GM18505 (cell line): ENCODE measurements at regions not wholly inside any gene's neighbourhood (a gene's known extent, or its start where the extent isn't known, plus 50 kb on each side); places are given as distances from the start of the nearest gene placed in this dataset.
"Not testable (repeated sequence)": the region's sequence is repeated elsewhere in the genome, so short reads cannot be mapped to it uniquely, and the experiment has no call there.

ENCODE experiments used
- ATAC-seq: cut with Tn5 transposase; IDR thresholded peaks from one replicate; pipeline ENCODE4 v1.9.1; 2021; ENCODE audit not compliant: unreplicated experiment
- POLR2A ChIP-seq: IDR thresholded peaks from 4 replicates; pipeline ENCODE4 v1.6.1; 2011; ENCODE audit warnings: borderline replicate concordance; ENCODE audit not compliant: insufficient read depth, insufficient read length; ENCODE audit errors: extremely low read depth

DNA sequence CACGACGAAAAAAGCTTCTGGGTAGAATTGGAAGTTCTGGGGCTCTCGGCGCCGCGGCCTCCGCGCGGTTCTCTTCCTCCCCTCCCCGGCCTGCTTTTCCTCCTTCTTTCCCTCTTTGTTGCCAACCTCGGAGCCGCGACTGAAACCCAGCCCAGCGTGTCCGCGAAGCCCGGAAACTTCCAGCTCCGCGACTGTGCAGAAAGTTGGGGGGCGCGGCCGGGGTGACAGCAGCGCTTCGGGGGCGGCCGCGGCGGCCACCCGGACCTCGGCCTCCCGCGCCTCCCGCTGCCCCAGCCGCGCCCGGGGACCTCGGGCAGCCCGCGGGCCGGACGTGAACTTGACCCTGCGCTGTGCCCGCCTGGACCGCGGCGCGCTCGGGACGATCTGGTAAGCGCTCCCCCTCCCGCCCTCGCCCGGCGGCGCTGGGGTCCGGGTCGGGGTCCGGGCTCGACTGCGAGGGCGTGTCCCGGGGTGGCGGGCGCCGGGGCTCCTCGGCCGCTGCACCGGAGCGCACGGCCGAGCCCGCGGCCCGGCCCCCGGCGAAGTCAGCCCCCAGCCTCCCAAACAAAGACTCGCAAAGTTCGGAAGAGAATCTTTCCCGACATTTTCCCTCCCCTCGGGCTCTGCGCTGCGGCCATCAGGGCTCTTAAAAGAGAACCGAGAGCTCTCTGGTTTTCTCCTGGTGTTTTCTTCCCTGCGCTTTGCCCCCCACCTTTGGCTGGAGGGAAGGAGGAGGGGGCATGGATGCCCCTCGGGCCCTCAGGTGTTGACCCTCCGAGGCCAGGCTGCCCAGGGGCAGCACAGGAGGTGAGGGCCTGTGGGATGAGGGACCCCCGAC, 67.9 kb upstream of the WNT7B start:
- no peak for TF ChIP-seq POLR2A
- no peak for ATAC-seq

DNA sequence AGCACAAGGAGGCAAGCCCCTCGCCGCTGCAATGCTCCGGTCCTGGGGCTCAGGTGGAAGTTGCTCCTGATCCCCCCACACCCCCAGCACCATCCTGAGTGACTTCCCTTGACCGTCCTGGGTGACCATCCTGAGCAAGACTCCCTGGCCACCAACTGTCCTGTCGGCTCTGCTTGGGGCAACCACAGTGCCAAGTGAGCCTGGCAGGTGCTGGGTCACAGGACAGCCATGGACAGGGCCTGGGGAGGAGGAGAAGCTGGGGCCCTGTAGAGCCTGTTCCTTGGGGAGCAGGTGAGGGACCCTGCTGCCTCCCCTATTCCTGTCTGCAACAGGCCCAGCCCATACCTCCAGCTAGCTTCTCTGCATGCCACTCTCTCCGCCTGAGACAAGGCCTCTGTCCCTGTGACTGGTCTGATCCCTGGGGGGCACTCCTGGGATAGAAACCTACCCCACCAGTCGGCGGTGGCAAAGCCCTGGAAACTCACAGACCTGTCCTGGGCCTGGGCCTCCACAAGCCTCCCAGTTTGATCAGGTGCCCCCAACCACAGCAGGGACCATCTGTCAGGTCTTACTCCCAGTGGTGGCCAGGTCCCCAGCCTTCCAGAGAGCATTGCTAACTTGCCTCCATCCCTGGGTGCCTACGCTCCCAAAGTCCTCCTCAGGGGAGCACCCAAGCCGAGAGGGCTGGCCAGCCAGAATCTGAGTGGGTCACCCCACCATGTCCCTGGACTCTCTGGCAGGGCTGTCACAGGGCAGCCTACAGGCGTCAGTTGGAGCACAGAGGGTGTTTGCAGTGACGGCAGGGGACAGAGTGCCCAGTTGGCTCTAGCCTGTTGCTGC, 68.7 kb upstream of the WNT7B start:
- TF ChIP-seq POLR2A = no peak
- ATAC-seq = no peak

DNA sequence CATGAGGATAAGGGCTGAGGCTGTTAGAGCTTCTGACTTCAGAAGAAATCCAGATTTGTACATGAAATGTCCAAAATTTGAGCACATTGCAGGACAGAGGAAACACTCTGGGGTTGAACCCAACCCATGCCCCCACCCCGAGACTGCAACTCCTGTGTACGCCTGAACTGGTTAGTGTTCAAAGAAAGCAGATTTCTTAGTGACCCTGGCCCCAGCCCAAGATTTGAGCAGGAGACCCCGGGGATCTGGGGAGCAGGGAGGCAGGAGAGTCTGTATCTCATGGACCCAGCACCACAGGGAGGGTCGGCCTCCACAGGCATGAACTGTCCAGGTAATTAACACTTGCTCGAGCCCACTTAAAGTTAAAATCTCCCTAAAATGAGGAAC, 69.3 kb upstream of the WNT7B start:
- no peak for TF ChIP-seq POLR2A
- ATAC-seq = no peak

DNA sequence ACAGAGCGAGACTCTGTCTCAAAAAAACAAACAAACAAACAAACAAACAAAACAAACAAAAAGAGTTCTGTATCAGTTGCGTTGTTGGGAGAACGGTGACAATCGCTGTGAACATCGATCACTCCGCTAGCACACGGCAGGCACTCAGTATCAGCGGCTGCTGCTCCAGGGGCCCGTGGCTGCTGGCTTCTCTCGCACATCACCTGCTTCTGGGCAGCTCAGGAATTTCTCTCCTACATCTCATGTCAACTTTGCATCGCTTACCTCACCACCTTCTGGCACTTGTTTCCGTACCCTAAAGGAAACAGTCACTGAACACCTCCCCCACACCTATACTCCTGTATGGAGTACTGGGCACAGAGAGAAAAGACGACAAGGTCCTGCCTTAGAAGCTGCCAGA, 70.3 kb upstream of the WNT7B start:
- no peak for ATAC-seq

DNA sequence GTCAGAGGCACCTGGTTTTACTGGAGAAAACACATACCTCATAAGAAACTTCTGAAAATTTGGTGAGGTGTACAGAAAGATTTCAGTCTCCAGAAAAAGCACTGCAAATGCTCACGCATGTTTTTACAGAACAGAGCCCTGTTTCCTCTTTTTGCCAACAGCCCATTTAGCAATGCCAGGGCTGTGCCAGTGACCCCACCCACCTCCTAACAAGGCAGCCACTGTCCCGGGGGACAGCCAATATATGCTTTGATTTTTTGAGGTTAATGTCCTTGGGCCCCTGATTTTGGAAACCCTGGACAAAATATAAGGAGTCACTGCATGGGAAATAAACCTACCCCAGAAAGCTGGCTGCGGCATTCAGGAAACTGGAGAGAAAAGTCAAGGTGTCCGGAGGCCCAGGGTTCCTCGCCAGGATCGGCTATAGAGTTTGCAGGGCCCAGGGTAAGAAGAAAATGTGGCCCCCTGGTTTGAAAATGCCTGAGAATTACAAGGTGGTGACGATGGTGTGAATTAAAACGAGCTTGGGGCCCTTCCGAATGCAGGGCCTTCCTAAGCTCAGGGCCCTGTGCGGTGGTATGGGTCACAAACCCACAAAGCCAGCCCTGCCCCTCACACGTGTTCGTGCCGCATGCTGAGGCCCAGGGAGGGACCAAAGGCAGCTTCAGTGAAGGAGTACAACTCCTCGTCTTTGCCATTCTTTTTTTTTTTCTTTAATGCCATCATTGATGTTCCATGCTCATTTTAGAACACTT, 71.1 kb upstream of the WNT7B start:
- no peak for TF ChIP-seq POLR2A
- no peak for ATAC-seq

More for the DNA sequence above, 70.3 kb upstream of the WNT7B start:
- TF ChIP-seq POLR2A = no peak

DNA sequence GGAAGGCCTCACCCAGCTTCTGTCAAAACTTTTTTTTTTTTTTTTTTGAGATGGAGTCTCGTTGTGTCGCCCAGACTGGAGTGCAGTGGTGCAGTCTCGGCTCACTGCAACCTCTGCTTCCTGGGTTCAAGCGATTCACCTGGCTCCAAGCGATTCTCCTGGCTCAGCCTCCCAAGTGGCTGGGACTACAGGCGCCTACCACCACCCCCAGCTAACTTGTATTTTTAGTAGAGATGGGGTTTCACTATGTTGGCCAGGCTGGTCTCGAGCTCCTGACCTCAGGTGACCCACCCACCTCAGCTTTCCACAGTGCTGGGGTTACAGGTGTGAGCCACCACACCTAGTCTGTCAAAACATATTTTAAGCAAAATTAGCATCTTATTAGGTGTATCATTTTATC, 71.7 kb upstream of the WNT7B start:
- ATAC-seq = not testable (repeated sequence)

DNA sequence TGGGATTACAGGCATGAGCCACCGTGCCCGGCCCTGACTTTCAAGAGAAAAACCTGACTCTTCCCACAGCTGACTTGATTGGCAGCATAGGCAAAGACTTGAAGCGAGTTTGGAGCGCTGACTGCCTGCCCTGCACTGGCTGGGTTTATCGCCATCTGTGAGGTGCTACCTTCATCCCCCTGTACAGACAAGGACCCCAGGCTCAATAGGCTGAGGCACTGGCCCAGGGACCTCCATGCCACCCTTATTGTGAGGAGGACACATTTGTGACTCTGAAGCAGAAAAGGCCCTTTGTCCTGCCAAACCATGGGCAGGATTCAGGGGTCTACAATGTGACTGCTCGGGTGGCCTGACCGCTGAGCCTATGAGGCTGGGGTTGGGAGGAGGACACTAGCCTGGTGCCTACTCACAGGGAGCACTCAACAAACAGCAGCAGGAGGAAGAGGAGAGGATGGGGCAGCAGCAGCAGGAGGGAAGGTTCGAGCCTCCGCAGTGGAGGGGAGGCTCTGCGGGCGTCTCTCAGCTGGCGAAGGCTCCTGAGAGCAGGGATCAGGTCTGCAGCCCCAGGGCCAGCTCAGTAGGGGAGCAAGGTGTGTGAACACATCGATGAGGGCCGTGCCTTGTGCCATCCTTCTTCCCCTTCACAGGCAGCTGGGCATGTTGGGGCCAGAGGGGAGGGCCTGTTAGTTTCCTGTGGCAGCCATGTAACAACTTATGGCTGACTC, 72.9 kb upstream of the WNT7B start:
- TF ChIP-seq POLR2A = no peak
- no peak for ATAC-seq

DNA sequence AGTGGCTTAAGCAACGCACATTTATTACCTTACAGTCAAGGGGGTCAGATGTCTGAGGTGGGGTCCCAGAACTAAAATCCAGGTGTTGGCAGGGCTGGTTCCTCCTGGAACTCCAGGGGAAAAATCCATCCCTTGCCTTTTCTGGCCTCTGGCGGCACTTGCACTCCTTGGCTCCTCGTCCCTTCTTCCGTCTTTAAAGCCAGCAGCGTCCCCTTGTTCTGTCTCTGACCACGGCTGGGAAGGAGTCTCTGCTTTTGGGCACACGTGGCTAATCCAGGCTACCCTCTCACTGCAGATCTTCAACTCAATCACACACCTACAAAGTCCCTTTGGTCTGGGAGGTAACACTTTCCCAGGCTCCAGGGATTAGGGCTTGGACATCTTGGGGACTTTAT, 73.5 kb upstream of the WNT7B start:
- TF ChIP-seq POLR2A = no peak
- ATAC-seq = no peak

DNA sequence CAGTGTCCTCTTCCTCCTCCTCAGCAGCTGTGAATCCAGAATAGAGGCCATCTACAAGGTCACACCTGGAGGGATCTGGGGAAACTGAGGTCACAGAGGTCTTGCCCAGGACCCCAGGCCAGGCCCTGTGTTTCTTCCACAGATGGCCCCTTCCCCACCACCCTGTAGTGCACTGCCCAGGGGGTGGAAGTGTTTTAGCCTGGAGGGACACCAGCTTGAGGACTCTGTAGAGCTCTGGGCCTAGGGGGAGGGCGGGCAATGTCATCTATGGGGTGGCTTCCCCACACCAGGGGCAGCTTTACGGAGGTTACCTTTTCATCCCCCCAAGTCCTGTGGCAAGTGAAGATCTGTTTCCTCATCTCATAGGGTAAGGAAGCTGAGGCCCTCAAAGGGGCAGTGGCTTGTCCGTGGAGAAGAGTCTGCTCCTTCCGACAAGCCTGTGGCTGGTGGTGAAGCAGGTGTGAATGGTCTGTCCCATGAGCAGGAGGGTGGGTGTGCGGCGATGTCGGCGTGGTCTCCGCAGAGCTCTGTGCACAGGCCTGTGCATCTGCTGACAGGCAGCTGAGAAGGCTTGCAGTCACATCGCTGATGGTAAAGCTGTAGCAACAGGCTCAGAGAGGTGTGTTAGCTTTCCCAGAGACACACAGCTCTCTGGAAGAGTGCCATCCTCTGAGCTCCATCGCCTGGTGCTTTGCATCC, 74.1 kb upstream of the WNT7B start:
- TF ChIP-seq POLR2A = no peak
- no peak for ATAC-seq

DNA sequence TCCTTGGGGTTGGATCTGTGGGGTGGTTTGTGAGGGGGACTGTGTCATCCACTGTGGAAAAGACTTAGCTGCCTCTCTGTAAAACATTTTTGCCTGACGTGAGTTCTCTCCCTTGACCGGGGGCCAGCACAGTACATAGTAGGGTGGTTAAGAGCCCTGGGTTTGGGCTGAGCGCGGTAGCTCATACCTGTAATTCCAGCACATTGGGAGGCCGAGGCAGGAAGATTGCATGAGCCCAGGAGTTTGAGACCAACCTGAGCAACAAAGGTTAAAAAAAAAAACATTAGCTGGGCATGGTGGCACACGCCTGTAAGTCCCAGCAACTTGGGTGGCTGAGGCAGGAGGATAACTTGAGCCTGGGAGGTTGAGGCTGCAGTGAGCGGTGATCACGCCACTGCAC, 74.7 kb upstream of the WNT7B start:
- TF ChIP-seq POLR2A = no peak
- no peak for ATAC-seq

DNA sequence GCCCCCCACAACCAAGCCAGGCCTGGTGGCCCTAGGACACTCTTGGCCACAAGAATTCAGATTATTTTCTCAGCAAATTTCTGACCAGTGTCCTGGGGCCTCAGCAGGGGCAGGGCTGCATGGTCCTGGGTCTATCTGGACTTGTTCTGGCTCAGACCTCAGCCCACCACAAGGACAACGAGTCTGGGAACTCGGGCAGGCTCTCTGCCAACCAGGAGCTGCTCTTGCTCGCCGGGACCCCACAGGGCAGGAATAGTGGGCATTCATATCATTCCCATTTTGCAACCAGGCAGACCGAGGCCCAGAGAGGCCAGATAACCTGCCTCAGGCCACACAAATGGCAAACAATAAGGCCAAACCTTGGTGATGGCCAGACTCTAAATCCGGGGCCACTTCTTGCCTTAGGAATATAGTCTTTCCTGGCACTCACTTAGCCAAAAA, 75.4 kb upstream of the WNT7B start:
- no peak for ATAC-seq
- TF ChIP-seq POLR2A = no peak

DNA sequence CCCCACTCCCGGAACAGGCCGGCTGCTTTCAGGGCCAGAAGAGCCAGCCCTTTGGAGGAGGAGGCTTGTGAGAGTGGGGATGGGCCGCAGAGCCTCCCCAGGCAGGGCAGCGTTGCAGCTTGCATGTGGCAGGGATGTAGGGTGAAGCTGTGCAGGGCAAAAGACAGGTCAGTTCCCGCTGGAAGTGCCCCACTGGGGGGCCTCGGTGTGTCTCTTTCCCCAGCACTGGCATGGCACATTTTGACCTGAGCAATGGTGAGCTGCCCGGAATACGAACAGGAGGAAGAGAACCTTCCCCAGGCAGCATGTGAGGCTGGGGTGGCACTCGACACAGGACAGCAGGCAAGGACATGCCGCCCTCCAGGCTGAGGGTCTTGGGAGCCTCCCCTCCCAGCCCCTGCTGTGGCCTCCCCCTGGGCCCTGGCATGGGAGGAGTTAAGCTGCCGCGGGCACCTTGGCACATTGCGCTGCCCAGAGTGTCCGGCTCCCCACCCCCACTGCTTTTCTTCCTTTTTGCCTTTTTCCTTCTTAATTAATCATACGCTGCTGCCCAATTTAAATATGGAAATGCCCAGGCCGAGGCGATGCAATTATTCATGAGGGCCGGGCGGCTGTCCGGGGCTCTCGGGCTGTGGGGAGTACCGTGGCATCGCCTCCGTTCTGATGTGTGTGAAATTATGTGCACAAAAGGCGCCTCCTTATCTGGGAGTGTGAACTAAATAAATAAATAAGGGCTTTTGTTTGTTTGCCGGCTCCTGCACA, 76.0 kb upstream of the WNT7B start:
- ATAC-seq = no peak
- TF ChIP-seq POLR2A = no peak

DNA sequence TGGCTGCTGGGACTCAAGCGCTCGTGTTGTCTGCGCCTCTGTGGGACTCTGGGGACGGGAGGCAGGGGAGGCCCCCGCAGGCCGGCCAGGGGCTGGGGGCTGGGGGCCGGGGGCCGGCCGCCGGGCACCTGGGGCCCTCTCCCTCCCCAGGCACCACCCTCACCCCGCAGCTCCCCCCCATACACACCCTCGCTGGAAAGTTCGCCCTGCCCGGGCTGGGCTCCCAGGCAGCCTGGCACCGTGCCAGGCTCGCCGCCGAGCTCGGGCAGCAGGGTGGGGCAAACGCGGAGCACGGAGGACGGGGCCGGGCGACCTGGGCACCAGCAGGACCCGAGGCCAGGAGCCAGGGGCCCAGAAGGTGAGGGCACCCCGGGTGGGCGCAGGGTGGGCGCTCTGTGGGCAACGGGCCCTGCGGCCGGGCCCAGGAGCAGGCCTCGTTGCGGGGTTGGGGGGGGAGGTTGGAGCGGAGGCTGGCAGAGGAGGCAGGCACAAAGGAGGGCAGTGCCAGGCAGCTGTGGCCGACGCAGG, 76.7 kb upstream of the WNT7B start:
- TF ChIP-seq POLR2A = no peak
- peak; percentile 51 for ATAC-seq
